Transverse colon (tissue), 3 donors: ENCODE measurements at regions not wholly inside any gene's neighbourhood (a gene's known extent, or its start where the extent isn't known, plus 50 kb on each side); places are given as distances from the start of the nearest gene placed in this dataset.

Source experiments
- POLR2A ChIP-seq: fragments of 450-650 bp; IDR thresholded peaks from one replicate; pipeline ENCODE4 v1.6.1; 2016; ENCODE audit warnings: antibody characterized with exemption, mild to moderate bottlenecking, moderate library complexity
- TF ChIP-seq, protein P1 (sequence below), 5 experiments: fragments of 200-600 bp in 3 of 5; fragments of 450-650 bp in 2 of 5; sonication (generic) in 3 of 5; IDR thresholded peaks; 1 replicate in 2 of 5; 2 replicates in 3 of 5; pipeline ENCODE4 v1.5.1; 2016 to 2017; ENCODE audit warnings: antibody characterized with exemption in 5 of 5, inconsistent platforms in 3 of 5, mild to moderate bottlenecking in 2 of 5, moderate library complexity in 1 of 5

DNA sequence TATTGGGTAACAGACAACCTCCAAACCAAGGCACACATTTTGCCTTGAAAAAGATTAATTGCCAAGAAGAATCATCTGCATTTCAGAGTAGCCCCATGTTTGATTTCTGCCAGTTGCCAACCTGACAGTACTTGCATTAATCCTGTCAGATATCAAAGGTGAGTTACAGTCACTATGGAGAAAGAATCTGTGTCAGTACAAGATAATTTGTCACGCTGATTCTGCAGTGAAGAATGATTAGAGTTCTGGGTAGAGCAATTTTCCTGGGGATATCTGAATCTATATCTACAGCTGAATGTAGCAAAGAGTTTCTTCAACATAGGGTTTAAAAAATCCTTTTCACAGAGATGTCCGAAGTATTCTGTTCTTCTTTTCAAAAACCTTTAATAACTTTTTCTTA, 150.7 kb downstream of the AKAP11 start:
- TF ChIP-seq POLR2A: no peak
- TF ChIP-seq, protein P1, sequence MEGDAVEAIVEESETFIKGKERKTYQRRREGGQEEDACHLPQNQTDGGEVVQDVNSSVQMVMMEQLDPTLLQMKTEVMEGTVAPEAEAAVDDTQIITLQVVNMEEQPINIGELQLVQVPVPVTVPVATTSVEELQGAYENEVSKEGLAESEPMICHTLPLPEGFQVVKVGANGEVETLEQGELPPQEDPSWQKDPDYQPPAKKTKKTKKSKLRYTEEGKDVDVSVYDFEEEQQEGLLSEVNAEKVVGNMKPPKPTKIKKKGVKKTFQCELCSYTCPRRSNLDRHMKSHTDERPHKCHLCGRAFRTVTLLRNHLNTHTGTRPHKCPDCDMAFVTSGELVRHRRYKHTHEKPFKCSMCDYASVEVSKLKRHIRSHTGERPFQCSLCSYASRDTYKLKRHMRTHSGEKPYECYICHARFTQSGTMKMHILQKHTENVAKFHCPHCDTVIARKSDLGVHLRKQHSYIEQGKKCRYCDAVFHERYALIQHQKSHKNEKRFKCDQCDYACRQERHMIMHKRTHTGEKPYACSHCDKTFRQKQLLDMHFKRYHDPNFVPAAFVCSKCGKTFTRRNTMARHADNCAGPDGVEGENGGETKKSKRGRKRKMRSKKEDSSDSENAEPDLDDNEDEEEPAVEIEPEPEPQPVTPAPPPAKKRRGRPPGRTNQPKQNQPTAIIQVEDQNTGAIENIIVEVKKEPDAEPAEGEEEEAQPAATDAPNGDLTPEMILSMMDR (IDR thresholded peaks at IDR 0.05): no peak
